ENCODE measurements at regions not wholly inside any gene's neighbourhood (a gene's known extent, or its start where the extent isn't known, plus 50 kb on each side); places are given as distances from the start of the nearest gene placed in this dataset.

GRCh38 chr3:34396956-34397355, 598.5 kb downstream of the PDCD6IP start:
- TF ChIP-seq CTCF (IDR thresholded peaks at IDR 0.05; ENCODE audit: low read depth, low read length) (no peak), EZH2phosphoT487 (IDR thresholded peaks at IDR 0.05; ENCODE audit: low read depth) (no peak)
